WTC11 (cell line): ENCODE measurements at regions not wholly inside any gene's neighbourhood (a gene's known extent, or its start where the extent isn't known, plus 50 kb on each side); places are given as distances from the start of the nearest gene placed in this dataset.

ENCODE experiments used
- CTCF ChIP-seq: fragments of 200-600 bp; IDR thresholded peaks from 2 replicates; pipeline ENCODE4 v1.8.0; 2022; ENCODE audit warnings: antibody characterized with exemption
- FOXJ3 ChIP-seq: sonication (generic); formaldehyde crosslinking; IDR thresholded peaks from 2 replicates; pipeline ENCODE4 v1.9.0; 2021; ENCODE audit warnings: missing genetic modification reagents, mild to moderate bottlenecking, borderline replicate concordance
- FOXP4 ChIP-seq: sonication (generic); formaldehyde crosslinking; IDR thresholded peaks from 2 replicates; pipeline ENCODE4 v1.8.0; 2022; ENCODE audit warnings: mild to moderate bottlenecking, missing genetic modification reagents
- IRF1 ChIP-seq: sonication (generic); formaldehyde crosslinking; IDR thresholded peaks from 2 replicates; pipeline ENCODE4 v1.8.0; 2023; ENCODE audit warnings: missing genetic modification reagents
- IRF2 ChIP-seq: sonication (generic); formaldehyde crosslinking; IDR thresholded peaks from 2 replicates; pipeline ENCODE4 v1.8.0; 2022; ENCODE audit warnings: low read depth, missing genetic modification reagents, borderline replicate concordance
- NFE2L1 ChIP-seq: sonication (generic); formaldehyde crosslinking; IDR thresholded peaks from 2 replicates; pipeline ENCODE4 v1.8.1; 2023; ENCODE audit warnings: missing genetic modification reagents
- NFYB ChIP-seq: sonication (generic); formaldehyde crosslinking; conservative IDR thresholded peaks from 2 replicates; pipeline ENCODE4 v1.8.0; 2022; ENCODE audit warnings: low read depth, missing genetic modification reagents
- PREB ChIP-seq: sonication (generic); formaldehyde crosslinking; IDR thresholded peaks from 2 replicates; pipeline ENCODE4 v1.8.1; 2022; ENCODE audit warnings: mild to moderate bottlenecking, missing genetic modification reagents, moderate library complexity, borderline replicate concordance
- SMAD3 ChIP-seq: sonication (generic); formaldehyde crosslinking; IDR thresholded peaks from 2 replicates; pipeline ENCODE4 v1.8.0; 2022; ENCODE audit warnings: missing genetic modification reagents, mild to moderate bottlenecking, borderline replicate concordance
- STAT6 ChIP-seq: sonication (generic); formaldehyde crosslinking; conservative IDR thresholded peaks from 2 replicates; pipeline ENCODE4 v1.8.1; 2023; ENCODE audit warnings: mild to moderate bottlenecking, low read depth, missing genetic modification reagents, moderate library complexity
- USF2 ChIP-seq: sonication (generic); formaldehyde crosslinking; IDR thresholded peaks from 2 replicates; pipeline ENCODE4 v1.8.1; 2023; ENCODE audit warnings: mild to moderate bottlenecking, missing genetic modification reagents, moderate library complexity
- ZNF138 ChIP-seq: sonication (generic); formaldehyde crosslinking; conservative IDR thresholded peaks from 2 replicates; pipeline ENCODE4 v1.8.1; 2022; ENCODE audit warnings: mild to moderate bottlenecking, moderate library complexity, missing genetic modification reagents
- ZNF423 ChIP-seq: fragments of 250-450 bp; sonication (Bioruptor Pico); IDR thresholded peaks from 2 replicates; pipeline ENCODE4 v2.1.2; 2022; ENCODE audit warnings: mild to moderate bottlenecking, moderate library complexity

GRCh38 chr6:166252601-166253000, 55.6 kb downstream of the PRR18 start:
- TF ChIP-seq CTCF = no peak
- TF ChIP-seq IRF1 (CRISPR knock-in tag) = no peak
- TF ChIP-seq FOXJ3 = no peak
- TF ChIP-seq FOXP4 (CRISPR knock-in tag) = no peak
- no peak for TF ChIP-seq SMAD3
- TF ChIP-seq NFE2L1 (CRISPR knock-in tag) = no peak
- no peak for TF ChIP-seq NFYB (CRISPR knock-in tag)
- no peak for TF ChIP-seq PREB
- no peak for TF ChIP-seq USF2
- no peak for TF ChIP-seq IRF2
- no peak for TF ChIP-seq ZNF423 (CRISPR knock-in tag)
- TF ChIP-seq STAT6 (CRISPR knock-in tag) = no peak
- no peak for TF ChIP-seq ZNF138
